ENCODE measurements at regions not wholly inside any gene's neighbourhood (a gene's known extent, or its start where the extent isn't known, plus 50 kb on each side); places are given as distances from the start of the nearest gene placed in this dataset.
A peak's percentile ranks its signal among the peaks of the same experiment; 100 is the strongest.
"Not testable (repeated sequence)": the region's sequence is repeated elsewhere in the genome, so short reads cannot be mapped to it uniquely, and the experiment has no call there.

DNA sequence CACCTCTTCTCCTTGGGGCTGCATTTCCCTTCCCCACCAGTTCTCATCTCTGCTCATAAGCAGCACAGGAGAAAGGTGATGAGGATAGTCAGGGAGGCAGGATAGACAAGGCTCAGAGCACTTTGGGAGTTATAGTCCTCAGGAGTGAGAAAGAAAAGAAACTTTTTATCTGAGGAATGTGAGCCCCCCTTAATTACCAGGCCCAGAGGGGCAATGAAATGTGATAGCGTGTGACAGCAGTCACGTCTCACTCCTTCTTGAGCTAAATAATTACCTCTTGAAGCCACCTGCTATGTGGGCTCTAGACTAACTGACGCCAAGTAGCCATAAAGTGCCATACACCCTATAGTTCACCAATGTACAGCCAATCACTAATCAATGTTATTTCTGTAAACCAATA, 105.8 kb downstream of the SPP2 start:
- no peak for DNase-seq (ENCODE audit: low read depth)

DNA sequence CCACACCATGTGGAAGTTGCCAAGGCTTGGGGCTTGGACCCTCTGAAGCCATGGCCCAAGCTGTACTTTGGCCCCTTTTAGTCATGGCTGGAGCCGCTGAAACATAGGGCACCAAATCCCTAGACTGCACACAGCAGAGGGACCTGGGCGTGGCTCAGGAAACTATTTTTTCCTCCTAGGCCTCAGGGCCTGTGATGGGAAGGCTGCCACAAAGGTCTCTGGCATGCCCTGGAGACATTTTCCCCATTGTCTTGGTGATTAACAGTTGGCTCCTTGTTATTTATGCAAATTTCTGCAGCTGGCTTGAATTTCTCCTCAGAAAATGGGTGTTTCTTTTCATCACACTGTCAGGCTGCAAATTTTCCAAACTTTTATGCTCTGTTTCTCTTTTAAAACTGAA, 102.3 kb downstream of the SPP2 start:
- DNase-seq (ENCODE audit: low read depth) = not testable (repeated sequence)

- no peak for DNase-seq (ENCODE audit: low read depth)
Observed at GRCh38 chr2:234147335-234147861, 96.9 kb downstream of the SPP2 start.

GRCh38 chr2:234146087-234146826, 95.8 kb downstream of the SPP2 start:
- DNase-seq (ENCODE audit: low read depth) = peak; percentile 68

- no peak for DNase-seq (ENCODE audit: low read depth)
Observed at GRCh38 chr2:234145511-234145910, 95.0 kb downstream of the SPP2 start.

- DNase-seq (ENCODE audit: low read depth) = no peak
Observed at GRCh38 chr2:234145057-234145456, 94.6 kb downstream of the SPP2 start.

- DNase-seq (ENCODE audit: low read depth) = no peak
Observed at GRCh38 chr2:234143896-234144295, 93.4 kb downstream of the SPP2 start.

DNA sequence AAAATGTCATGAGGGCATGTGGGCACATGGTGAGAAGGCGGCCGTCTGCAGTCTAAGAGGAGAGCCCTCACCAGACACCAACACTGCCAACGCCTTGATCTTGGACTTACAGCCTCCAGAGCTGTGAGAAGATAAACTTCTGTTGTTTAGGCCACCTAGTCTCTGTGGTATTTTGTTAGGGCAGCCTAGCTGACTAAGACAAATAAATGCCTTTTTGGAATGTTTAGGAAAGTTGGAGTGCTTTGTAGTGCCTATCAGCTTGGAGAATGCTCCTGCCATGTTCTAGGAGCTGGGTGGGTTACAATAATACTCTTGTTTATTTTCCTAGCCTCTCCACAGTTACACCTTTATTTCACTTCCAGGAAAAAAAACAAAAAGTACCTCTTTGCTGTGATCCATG, 92.0 kb downstream of the SPP2 start:
- no peak for DNase-seq (ENCODE audit: low read depth)

DNA sequence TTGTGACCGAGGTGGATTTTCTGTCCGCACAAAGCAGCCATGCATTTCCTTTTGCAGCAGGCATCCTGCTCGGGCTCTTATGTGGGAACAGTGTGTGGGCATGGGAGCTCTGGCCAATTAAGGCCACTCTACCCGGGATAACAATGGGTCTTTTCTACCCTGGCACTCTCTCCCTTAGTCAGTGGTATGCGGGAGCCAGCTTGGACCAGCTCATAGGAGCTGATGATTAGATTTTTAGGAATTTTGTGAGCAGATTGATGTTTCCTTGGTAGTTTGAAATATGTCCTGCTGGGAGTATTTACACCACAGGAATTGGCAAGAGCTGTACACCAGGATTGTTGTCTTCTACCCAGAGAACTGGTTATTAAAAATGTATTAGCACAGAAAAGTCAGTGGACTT, 89.3 kb downstream of the SPP2 start:
- no peak for DNase-seq (ENCODE audit: low read depth)

GRCh38 chr2:234138836-234139235, 88.3 kb downstream of the SPP2 start:
- DNase-seq (ENCODE audit: low read depth) = no peak

DNA sequence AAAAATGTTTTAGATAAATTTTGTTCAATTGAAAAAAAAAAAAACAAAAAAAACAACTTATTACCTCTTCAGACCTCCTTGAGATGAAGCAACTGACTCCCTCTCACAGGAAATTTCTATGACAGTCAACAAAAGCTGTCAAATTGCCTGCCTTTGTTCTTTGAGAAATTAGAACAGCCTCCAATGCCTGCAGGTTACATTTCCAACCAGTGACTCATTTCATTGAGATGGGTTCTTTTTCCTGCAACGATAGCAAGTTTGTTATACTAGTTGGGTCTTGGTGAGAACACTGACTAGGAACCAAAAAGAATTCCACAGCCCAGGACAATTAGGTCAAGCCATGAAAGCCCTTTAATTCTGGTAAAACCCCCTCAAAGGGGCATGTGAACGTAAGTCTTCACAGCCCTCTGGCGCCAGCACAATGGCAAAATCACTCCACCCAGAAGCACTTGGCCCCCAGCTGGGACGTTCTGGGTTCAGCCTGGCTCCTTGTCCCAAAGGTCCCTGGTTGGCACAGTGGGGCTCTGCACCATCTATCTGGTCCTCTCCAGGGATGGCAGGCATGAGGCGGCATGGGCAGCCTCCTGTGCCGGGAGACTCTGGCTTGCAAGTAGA, 87.0 kb downstream of the SPP2 start:
- DNase-seq (ENCODE audit: low read depth) = no peak

DNA sequence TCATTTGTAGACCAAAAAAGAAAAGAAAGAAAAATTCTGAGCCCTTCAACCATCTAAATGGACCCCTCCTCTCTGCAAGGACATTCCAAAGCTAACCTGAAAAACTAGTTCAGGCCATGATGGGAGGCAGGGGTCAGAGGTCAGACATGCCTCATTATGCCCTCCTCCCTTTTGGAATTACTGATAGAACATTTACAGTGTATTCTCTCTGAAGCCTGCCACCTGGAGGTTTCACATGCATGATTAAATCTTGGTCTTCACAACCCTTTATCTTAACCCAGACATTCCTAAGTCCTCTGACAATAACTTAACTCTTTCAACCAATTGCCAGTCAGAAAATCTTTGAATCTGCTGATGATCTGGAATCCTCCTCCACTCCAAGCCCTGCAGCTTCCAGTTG, 86.0 kb downstream of the SPP2 start:
- no peak for DNase-seq (ENCODE audit: low read depth)

DNA sequence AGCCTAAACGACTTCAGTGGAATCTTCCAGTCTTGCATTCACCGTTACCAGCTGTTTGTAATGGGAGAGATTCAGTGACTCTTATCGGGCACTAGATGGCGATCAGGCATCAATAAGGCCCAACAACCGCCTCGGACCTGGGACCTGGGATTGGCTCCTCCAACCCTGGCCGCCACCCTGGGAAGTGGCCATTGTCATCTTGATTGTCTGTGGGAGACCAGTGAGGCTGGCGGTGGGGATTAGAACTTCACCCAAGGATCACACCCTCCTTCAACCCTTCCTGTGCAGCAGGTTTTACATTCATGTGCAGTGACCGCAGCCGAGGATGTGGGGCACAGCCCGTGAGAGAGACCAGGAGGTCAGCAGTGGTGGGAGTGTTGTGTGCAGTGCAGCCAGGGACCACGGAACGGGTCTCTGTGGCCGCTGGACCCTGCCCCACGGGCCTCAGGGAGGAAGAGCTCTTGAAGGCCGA, 85.3 kb downstream of the SPP2 start:
- peak; percentile 48 for DNase-seq (ENCODE audit: low read depth)

GRCh38 chr2:234134496-234134895, 84.0 kb downstream of the SPP2 start:
- DNase-seq (ENCODE audit: low read depth) = peak; percentile 24

- peak; percentile 67 for DNase-seq (ENCODE audit: low read depth)
Observed at GRCh38 chr2:234133004-234133403, 82.5 kb downstream of the SPP2 start.

DNA sequence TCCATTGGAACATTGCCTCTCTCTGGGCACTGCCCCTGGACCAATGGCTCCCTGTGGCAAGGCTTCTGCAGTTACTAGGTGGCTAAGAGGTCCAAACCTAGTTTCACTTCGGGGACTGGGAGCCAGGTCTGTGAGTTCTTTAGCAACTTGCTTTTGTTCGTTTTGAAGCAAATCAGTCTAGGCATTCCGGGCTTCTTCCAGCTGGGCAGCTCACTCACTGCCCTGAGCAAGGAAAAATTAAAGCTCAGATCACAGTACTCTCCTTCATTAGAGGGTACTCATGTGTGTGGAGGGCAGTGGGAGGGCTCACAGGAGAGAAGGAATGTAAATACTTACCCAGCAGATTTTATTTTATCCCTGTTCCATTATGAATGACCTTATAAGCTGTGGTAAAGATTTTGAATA, 80.3 kb downstream of the SPP2 start:
- DNase-seq (ENCODE audit: low read depth) = no peak

GRCh38 chr2:234128606-234129005, 78.1 kb downstream of the SPP2 start:
- DNase-seq (ENCODE audit: low read depth) = no peak
